GM12874 (cell line): ENCODE measurements at regions not wholly inside any gene's neighbourhood (a gene's known extent, or its start where the extent isn't known, plus 50 kb on each side); places are given as distances from the start of the nearest gene placed in this dataset.

Experiments
- CTCF ChIP-seq: IDR thresholded peaks from 2 replicates; pipeline ENCODE4 v1.5.1; 2011; ENCODE audit warnings: low read depth, mild to moderate bottlenecking, control low read depth, low read length, moderate library complexity; ENCODE audit not compliant: insufficient read depth

- TF ChIP-seq CTCF, result no peak
These were observed 404.8 kb downstream of the EPHA5 start for GRCh38 chr4:65265526-65265925.

- TF ChIP-seq CTCF, result no peak
These were observed 411.0 kb downstream of the EPHA5 start for GRCh38 chr4:65259296-65259695.

- TF ChIP-seq CTCF, result no peak
These were observed 419.4 kb downstream of the EPHA5 start for GRCh38 chr4:65250916-65251315.

GRCh38 chr4:65249111-65249510, 421.2 kb downstream of the EPHA5 start:
- no peak for TF ChIP-seq CTCF

GRCh38 chr4:65242156-65242846, 428.0 kb downstream of the EPHA5 start:
- no peak for TF ChIP-seq CTCF

- TF ChIP-seq CTCF, result no peak
These were observed 428.9 kb downstream of the EPHA5 start for GRCh38 chr4:65241257-65241997.

- TF ChIP-seq CTCF, result no peak
These were observed 436.2 kb downstream of the EPHA5 start for GRCh38 chr4:65234061-65234460.
